ENCODE measurements at regions not wholly inside any gene's neighbourhood (a gene's known extent, or its start where the extent isn't known, plus 50 kb on each side); places are given as distances from the start of the nearest gene placed in this dataset.

GRCh38 chr10:105742184-105742583 lies 1101.1 kb downstream of the SORCS3 start:
- TF ChIP-seq POLR2A (IDR thresholded peaks at IDR 0.05; ENCODE audit: low read depth, low read length) (no peak), TAF1 (IDR thresholded peaks at IDR 0.05; ENCODE audit: borderline replicate concordance, low read depth, low read length) (no peak), POLR2AphosphoS5 (IDR thresholded peaks at IDR 0.05; ENCODE audit: low read depth, low read length) (no peak)

All from GM12892 (cell line).